ENCODE measurements at regions not wholly inside any gene's neighbourhood (a gene's known extent, or its start where the extent isn't known, plus 50 kb on each side); places are given as distances from the start of the nearest gene placed in this dataset.

GRCh38 chr18:41145516-41145915 lies 809.5 kb upstream of the PIK3C3 start:
- DNase-seq = no peak

- DNase-seq = no peak
These were observed 810.6 kb upstream of the PIK3C3 start for GRCh38 chr18:41144441-41144840.

GRCh38 chr18:41140506-41140905 lies 814.5 kb upstream of the PIK3C3 start:
- DNase-seq = no peak

- DNase-seq = no peak
These were observed 819.9 kb upstream of the PIK3C3 start for GRCh38 chr18:41135146-41135545.

- DNase-seq = no peak
These were observed 820.6 kb upstream of the PIK3C3 start for GRCh38 chr18:41134426-41134825.

GRCh38 chr18:41131050-41131449 lies 824.0 kb upstream of the PIK3C3 start:
- no peak for DNase-seq

- no peak for DNase-seq
These were observed 826.5 kb upstream of the PIK3C3 start for GRCh38 chr18:41128545-41128944.

GRCh38 chr18:41128126-41128525 lies 826.9 kb upstream of the PIK3C3 start:
- DNase-seq = no peak

GRCh38 chr18:41126541-41127235 lies 828.3 kb upstream of the PIK3C3 start:
- no peak for DNase-seq

- no peak for DNase-seq
These were observed 833.8 kb upstream of the PIK3C3 start for GRCh38 chr18:41121116-41121826.

GRCh38 chr18:41119031-41119430 lies 836.0 kb upstream of the PIK3C3 start:
- DNase-seq = no peak

- DNase-seq = no peak
These were observed 841.0 kb upstream of the PIK3C3 start for GRCh38 chr18:41113885-41114482.

GRCh38 chr18:41099451-41099850 lies 855.6 kb upstream of the PIK3C3 start:
- DNase-seq = no peak

GRCh38 chr18:41096504-41096903 lies 858.5 kb upstream of the PIK3C3 start:
- no peak for DNase-seq

- no peak for DNase-seq
These were observed 878.0 kb upstream of the PIK3C3 start for GRCh38 chr18:41077076-41077475.

- DNase-seq = no peak
These were observed 879.8 kb upstream of the PIK3C3 start for GRCh38 chr18:41075212-41075611.

- no peak for DNase-seq
These were observed 881.6 kb upstream of the PIK3C3 start for GRCh38 chr18:41073372-41073954.

- DNase-seq = no peak
These were observed 882.1 kb upstream of the PIK3C3 start for GRCh38 chr18:41072946-41073345.

- no peak for DNase-seq
These were observed 883.2 kb upstream of the PIK3C3 start for GRCh38 chr18:41071826-41072225.

GRCh38 chr18:41069167-41069566 lies 885.9 kb upstream of the PIK3C3 start:
- DNase-seq = no peak

- no peak for DNase-seq
These were observed 890.1 kb upstream of the PIK3C3 start for GRCh38 chr18:41064916-41065315.

- no peak for DNase-seq
These were observed 894.1 kb upstream of the PIK3C3 start for GRCh38 chr18:41060967-41061366.

- no peak for DNase-seq
These were observed 896.0 kb upstream of the PIK3C3 start for GRCh38 chr18:41059126-41059415.
